Renal pelvis (tissue), 1 donor: ENCODE measurements at regions not wholly inside any gene's neighbourhood (a gene's known extent, or its start where the extent isn't known, plus 50 kb on each side); places are given as distances from the start of the nearest gene placed in this dataset.
A peak's percentile ranks its signal among the peaks of the same experiment; 100 is the strongest.

Source experiments
- DNase-seq: peaks from one replicate; pipeline ENCODE4 v3.0.0-alpha.2; 2013

DNA sequence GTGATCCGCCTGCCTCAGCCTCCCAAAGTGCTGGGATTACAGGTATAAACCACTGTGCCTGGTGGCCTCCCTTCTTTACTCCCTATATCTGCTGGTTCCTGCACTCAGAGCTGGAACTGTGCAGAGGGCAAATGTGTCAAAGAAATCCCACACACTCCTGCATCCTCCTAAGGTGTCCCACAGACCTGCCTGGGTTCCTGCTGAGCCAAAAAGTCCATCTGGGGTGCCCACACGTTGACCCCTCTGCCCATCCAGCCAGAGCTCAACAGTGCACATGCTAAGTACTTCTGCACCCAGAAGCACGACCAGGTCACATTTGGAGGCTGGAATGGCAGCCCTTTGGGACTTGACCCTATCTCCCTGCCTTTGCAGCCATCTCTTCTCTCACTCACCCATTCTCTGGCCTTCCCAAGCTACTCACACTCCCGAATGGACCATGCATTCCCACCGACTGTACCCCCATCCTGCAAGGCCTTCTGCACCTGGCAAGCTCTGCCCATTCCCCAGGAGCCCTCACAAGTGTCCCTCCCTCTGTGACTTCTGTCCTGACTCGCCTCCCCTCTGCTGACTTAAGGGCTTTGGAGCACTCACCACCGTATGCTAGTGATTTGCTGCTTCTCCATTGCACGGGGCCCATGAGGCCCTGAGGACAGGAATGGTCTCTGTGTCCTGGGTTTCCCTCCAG lies 152.1 kb downstream of the KCTD15 start:
- DNase-seq, result no peak

DNA sequence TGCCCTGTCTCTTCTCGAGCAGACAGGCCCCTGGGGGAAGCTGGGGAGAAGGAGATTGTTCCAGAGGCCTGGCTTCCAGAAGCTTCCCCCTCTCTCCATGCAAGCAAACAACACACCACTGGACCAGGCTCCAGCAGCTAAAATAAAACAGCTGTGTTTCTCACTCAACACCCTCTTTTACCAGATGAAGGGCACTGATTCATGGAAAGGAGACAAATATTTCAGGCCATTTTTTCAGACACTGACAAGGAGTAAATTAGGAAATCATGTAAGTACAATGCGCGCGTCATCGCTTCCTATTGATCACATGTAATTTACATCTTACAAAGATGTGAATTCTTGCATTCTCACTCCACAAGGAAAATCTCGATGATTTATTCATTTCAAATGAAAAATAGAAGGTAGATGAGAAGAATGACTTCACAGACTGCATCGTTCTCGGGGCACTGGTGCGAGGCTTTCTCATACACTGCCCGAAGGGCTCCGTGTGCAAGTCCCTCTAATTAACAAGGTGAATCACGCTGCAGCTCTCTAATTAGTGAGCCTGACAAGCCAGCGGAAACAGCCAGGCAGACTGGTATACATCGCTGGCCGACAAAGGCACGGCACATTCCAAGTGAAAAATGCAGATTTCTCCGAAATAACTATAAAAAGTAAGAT lies 153.6 kb downstream of the KCTD15 start:
- no peak for DNase-seq

DNA sequence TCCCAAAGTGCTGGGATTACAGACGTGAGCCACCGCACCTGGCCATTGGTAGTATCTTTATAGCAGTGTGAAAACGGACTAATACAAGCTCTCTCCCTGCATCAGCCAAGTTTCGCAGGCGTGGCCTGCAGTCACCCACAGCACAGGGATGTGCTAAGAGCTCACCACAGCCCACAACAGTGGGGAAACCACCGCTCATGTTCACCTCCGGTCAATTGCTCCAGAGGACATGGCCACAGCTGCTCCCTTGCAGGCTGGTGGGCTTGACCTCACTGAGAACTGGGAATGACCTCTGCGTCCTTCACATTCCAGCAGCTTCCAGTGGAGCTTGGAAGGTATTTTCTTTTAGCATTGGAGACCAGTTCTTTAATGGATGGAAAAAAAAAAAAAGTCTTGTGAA lies 156.4 kb downstream of the KCTD15 start:
- DNase-seq, result no peak

DNA sequence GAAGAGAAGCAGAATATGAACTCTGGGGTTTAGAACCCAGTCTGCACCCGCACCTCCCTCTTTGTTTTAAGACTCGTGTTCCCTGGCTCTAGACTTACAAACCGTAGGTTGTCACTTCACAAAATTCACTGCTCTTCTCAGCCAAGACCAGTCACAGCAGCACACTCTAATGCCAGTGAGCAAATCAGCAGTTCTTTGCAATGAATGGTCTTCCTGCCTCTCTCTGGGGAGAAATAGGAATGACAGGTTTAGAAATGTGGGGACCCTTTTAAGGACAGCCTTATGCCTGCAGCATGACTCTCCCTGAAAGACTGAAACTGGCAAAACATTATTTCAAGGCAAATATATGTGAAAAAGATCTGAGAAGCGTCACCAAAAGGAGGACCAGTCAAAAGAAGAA lies 156.9 kb downstream of the KCTD15 start:
- DNase-seq, result no peak

DNA sequence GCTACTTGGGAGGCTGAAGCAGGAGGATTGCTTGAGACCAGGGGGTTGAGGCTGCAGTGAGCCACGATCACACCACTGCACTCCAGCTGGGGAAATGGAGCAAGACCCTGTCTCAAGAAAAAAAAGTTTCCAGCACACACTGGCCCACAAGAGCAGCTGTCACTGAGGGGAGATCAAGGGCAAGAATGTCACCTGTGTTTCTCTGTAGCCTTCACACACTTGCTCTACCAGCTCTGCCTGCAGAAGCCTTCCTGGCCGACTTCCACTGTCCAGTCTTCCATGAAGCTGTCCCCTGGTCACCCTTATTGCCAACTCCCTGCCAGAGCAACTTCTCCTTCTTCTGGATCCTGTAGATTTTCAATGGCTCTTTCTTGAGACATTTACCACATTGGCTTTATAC lies 158.0 kb downstream of the KCTD15 start:
- DNase-seq, result no peak

DNA sequence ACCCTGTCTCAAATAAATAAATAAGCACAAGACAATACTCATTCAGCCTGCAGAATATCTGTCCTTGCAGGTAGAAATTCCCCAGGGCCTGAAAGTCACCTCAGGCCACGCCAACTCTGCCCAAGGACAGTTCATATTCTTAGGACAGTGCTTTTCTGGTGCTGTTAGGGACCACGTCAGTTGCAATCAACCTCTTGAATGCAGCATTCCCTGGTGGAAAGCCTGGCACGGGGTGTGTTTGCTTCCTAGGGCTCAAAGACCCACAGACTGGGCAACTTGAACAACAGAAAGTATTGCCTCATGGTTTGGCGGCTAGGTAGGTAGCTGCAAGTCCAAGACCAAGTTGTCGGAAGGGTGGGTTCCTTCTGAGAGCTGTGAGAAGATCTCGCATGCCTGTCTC lies 160.3 kb downstream of the KCTD15 start:
- no peak for DNase-seq

DNA sequence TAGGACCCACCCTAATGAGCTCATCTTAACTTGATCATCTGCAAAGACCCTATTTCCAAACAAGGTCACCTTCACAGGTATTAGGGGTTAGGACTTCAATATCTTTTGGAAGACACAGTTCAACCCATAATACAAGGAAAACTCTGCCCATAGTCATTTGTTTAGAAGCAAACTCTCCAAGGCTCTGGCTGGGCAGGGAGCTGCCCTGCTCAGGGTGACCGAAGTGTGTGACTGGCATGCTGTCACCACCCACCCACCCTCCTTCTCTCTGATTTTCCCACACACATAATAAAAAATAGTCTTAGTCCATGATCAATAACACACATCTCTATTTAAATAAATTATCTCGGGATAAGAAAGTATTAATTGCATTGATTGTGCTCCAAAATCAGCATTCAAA lies 161.1 kb downstream of the KCTD15 start:
- no peak for DNase-seq

DNA sequence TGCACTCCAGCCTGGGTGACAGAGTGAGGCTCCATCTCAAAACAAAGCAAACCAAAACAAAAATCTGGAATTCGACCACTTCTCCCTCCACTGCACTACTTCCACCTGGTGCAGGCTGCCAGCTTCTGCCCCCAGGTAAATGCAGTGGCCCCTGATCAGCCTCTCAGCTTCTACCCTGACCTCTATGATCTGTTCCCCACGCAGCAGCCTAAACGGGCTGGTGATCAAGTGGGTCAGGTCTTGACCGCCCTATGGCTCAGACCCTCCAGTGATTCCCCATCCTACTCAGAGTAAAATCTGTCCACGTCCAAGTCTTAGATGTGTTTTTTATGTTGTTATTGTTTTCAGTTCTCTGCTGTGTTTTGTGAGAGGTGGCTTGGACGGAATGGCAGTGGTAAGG lies 163.9 kb downstream of the KCTD15 start:
- DNase-seq, result no peak

DNA sequence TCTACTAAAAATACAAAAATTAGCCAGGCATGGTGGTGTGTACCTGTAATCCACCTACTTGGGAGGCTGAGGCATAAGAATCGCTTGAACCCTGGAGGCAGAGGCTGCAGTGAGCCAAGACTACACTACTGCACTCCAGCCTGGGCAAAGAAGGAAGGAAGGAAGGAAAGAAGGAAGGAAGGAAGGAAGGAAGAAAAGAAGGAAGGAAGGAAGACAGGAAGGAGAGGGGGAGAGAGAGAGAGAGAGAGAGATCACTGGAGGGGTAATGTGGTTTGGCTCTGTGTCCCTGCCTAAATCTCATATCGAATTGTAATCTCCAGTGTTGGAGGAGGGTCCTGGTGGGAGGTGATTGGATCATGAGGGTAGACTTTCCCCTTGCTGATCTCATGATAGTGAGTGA lies 165.5 kb downstream of the KCTD15 start:
- no peak for DNase-seq

DNA sequence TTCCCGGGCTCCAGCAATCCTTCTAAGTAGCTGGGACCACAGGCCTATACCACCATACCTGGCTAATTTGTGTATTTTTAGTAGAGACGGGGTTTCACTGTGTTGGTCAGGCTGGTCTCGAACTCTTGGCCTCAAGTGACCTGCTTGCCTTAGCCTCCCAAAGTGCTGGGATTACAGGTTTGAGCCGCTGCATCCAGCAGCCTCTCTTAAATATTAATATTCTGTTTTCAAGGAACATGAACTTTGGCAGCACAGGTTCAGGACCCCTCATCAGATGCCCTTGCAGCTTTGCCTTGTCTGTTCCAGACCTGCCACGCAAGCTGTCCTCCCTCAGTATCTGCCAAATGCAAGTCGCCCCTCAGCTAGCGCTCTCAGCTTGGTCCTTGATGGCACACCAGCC lies 166.8 kb downstream of the KCTD15 start:
- DNase-seq, result no peak

DNA sequence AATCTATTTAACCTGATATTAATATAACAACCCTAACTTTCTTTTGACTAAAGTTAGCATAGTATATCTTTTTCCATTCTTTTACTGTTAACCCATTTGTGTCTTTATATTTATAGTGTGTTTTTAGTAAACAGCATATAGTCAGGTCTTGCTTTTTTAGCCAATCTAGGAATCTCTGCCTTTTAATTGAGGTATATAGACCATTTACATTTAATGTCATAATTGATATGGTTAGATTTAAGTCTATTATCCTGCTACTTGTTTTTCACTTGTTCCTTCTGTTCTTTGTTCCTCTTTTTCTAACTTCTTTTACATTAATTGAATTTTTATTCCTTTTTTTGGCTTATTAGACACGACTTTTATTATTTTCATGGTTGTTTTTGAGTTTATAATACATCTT lies 174.4 kb downstream of the KCTD15 start:
- DNase-seq, result no peak

DNA sequence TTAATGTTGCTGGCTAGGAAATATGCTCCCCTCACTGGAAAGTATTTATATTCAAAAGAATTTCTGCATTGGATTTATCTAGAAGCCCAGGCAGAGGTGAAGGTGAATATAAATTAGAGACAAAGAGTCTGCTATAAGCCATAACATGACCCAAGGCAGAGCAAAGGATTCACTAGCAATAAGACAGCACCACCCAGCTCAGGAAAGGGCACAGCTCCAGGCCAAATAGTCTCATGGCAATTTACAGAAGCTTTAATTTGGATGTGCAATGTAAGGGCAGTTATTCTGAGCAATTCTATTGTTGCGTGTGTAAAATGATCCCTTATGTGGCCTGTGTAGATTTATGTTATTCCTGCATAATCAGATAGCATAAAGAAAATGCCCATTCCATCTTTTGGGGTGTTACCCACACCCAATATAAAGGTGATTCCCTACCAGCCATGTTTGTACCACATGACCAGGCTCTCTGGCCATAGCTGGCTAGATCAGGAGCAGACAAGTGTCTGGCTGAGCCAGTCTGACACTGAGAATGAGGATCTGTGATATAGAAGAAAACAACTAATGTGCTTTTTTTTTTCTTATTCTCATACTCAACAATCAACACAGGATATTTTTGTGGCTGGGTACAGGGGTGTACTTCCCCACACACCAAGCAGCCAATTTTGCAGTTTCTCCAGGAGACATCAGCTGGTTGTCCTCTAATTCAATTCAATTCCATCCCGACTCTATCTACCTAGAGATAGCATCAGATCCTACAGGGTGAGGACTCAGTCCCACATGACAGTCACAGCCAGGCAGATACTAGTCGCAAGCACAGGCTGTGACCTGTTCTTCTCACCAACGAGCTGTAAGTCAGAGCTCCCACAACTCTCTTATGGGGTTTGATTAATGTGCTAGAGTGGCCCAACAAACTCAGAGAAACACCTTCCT lies 181.4 kb downstream of the KCTD15 start:
- no peak for DNase-seq

DNA sequence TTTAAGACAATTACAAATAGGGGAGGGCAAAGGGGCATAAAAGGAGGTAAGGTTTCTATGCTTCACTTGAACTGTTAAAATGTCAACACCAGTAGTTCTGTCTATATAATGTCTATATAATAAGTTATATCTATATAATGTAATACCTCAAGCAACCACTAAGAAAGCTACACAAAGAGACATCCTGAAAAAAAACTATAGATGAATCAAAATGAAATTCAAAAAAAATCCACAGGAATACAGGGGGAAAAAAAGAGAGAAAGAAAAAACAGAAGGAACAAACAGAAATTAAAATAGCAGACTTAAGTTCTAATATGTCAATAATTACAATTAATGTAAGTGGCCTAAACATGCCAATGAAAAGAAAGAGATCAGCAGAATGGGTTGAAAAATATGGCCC lies 186.0 kb downstream of the KCTD15 start:
- DNase-seq, result no peak

DNA sequence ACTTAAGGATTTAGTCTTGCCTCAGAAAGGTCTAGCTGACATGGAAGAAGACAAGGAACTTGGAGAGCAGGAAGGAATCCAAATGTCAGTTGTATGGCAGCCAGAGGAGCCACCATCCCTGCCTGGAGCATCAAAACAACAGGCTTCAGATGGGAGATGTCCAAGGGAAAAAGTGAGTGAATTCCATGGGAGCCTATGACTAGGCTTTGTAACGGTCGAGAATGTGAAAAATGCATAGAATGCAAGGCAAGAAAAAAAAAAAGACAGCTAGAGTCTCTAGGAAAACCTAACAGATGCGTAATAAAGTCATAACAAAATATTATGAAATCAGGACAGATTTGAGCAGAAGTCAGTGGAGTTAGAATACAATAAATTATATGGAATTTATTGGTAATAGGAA lies 183.7 kb upstream of the LSM14A start:
- no peak for DNase-seq

DNA sequence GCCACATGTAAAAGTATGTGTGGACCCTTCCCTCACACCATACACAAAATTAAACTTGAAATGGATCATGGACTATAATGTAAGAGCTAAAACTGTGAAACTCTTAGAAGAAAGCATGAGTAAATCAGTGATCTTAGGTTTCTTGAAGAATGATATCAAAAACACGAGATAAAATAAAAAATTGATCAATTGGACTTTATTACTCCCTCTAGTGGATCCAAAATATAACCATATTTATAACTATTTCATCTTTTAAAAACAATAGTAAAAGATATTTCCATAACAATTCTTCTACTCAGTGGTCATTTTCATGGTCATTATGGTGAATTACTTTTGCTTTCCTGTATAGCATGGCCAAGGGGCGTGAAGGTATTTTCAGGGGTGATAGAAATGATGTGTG lies 174.6 kb upstream of the LSM14A start:
- DNase-seq, result no peak

DNA sequence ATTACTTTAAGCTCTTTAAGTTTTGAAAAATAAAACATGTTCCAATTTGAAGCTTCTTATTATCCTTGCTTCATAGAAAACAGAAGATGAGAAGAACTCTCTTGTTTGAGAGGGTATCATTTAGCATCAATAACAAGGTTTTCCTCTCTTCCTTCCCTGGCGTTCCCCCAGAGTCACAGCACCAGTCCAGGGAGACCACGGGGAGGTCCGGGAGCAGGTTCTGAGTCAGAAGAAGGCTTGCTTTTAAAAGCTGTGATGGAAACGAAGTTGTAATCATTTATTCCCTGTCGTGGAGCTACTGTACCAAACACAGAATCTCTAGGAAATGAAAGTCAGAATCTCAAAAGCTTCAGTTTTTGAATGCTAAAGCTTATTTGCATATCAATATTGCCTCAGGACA lies 174.0 kb upstream of the LSM14A start:
- DNase-seq, result no peak

DNA sequence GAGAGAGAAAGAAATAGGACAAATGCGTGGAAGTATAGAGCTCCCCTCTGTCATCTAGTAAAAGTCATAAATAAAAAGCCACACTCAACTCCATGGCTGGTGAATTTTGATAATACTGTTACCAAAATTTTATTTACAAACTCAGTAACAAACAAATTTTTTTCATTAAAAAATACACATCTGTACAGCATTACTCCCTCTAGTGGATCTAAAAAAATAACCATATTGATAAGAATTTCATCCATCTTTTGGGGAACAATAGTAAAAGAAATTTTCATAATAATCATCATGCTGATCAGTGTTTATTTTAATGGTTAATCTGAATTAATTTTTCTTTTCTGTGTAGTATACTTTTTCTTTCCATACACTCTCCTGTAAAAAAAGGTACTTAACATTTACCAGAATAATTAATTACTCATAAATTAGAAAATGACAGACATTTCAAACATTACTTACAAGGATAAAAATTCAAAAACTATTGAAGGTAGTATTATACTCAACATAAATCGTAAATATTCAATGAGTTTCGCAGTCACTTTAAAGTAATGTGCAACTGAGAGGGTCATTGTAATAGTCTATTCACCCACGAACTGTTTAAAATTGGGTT lies 173.5 kb upstream of the LSM14A start:
- no peak for DNase-seq

DNA sequence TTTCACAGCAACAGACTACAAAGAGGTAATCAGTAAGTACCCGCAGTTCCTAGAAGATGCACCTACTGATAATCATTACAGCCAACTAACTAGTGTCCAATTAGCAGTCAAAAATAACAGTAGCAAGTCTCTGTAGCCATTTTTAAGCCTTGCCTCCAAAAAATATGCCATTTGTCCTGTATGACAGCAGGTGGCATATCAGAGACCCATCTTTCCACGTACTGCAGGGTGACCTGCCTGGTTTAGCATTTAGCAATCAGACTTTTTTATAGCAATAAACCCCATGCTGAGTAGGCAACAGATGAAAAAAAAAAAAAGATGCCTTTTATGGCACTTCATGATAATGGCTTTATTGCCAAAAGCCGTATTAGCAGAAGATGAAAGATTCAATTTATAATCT lies 155.3 kb upstream of the LSM14A start:
- DNase-seq, result no peak

DNA sequence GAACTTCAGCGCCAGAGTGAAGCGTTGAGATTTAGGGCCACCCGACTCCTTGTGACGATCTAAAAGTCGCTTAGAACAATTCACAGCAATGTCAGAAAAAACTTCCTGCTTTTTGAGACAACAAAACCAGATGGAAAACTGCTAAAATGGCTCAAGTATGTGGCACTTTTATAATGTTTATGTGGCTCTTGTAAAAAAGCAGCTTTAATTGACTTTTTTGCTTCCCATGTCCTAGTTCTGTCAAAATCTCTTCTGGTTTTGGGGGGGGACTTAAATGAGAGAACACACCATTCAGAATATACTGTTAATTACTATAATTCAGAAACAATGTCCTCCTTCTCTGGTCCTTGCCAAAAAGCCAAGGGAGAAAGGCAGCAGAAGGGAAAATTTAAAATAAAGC lies 154.7 kb upstream of the LSM14A start:
- DNase-seq, result peak; percentile 3

DNA sequence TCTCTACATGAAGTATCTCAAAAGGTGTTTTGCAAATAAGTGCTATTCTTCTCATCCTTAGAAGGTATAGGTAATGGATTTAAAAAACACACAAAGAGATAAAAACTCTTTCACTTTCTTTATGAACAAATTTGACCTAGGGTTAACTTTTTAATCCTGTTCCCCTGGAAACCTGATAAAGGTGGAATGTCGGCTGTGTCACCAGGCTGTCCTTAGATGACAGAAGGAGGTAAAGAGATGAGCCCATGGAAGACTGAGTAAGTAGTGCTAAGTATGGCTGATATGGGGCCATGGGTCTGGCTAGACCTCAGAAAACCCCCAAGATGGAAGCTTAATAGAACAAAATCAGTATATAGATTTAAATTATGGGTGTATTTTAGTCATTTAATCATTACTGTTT lies 153.8 kb upstream of the LSM14A start:
- DNase-seq, result no peak

DNA sequence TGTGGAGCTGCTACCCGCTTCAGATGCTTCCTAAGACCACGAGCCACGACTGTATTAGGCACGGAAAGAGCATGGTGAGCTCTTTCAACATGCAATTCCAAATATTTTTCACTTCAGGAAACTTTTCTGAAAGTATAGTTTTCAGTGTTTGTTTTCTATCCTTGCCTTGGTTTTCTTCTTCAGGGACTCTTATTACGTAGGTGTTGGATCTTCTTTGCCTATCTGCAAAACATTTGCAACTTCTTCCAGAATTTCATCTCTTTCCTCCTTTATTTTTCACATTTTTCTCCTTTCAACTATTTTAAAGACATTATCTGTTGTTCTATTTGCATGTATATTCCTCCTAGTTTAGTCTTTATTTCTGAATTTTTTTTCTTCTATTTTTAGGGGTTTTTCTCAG lies 148.9 kb upstream of the LSM14A start:
- DNase-seq, result no peak

DNA sequence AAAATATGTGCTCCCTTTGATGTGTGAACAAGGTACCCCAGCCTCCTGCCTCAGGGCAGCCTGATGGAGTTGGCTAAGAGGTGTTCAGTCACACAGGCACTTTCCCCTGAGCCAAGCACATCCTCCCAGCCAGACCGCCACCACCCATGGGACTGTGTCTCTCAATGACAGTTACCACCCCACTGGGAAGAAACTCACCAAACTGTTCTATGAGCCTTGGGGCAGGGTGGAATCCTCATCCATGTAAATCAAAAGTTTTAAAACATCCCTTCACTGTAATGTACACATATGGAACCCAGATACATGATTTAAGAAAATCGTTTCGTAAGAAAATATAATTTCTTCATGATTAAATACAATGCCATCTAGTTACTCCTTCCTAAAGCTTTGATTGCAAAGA lies 138.4 kb upstream of the LSM14A start:
- no peak for DNase-seq
